GM19025 (cell line): ENCODE measurements at regions not wholly inside any gene's neighbourhood (a gene's known extent, or its start where the extent isn't known, plus 50 kb on each side); places are given as distances from the start of the nearest gene placed in this dataset.

Experiments used
- ATAC-seq: cut with Tn5 transposase; IDR thresholded peaks from one replicate; pipeline ENCODE4 v1.9.1; 2021; ENCODE audit warnings: mild to moderate bottlenecking, low read depth, moderate library complexity; ENCODE audit not compliant: unreplicated experiment

- no peak for ATAC-seq
Observed at GRCh38 chr10:113453351-113453750, 99.5 kb upstream of the HABP2 start.

GRCh38 chr10:113454341-113455061, 98.4 kb upstream of the HABP2 start:
- no peak for ATAC-seq

- ATAC-seq: no peak
Observed at GRCh38 chr10:113455947-113456346, 96.9 kb upstream of the HABP2 start.

- ATAC-seq: no peak
Observed at GRCh38 chr10:113456741-113457140, 96.1 kb upstream of the HABP2 start.

- ATAC-seq: no peak
Observed at GRCh38 chr10:113457408-113457807, 95.4 kb upstream of the HABP2 start.

GRCh38 chr10:113458451-113458850, 94.4 kb upstream of the HABP2 start:
- ATAC-seq: no peak

- ATAC-seq: no peak
Observed at GRCh38 chr10:113458944-113459343, 93.9 kb upstream of the HABP2 start.

- ATAC-seq: no peak
Observed at GRCh38 chr10:113459626-113460280, 93.1 kb upstream of the HABP2 start.

GRCh38 chr10:113463083-113463482, 89.8 kb upstream of the HABP2 start:
- no peak for ATAC-seq

- ATAC-seq: no peak
Observed at GRCh38 chr10:113463777-113464176, 89.1 kb upstream of the HABP2 start.

- no peak for ATAC-seq
Observed at GRCh38 chr10:113469796-113470195, 83.1 kb upstream of the HABP2 start.

- ATAC-seq: no peak
Observed at GRCh38 chr10:113470372-113471240, 82.2 kb upstream of the HABP2 start.

GRCh38 chr10:113471241-113471996, 81.4 kb upstream of the HABP2 start:
- ATAC-seq: no peak

- no peak for ATAC-seq
Observed at GRCh38 chr10:113473011-113473410, 79.8 kb upstream of the HABP2 start.

- no peak for ATAC-seq
Observed at GRCh38 chr10:113473851-113474250, 79.0 kb upstream of the HABP2 start.

- no peak for ATAC-seq
Observed at GRCh38 chr10:113474752-113475151, 78.1 kb upstream of the HABP2 start.

- ATAC-seq: no peak
Observed at GRCh38 chr10:113475381-113475807, 77.5 kb upstream of the HABP2 start.

- ATAC-seq: no peak
Observed at GRCh38 chr10:113476191-113476590, 76.7 kb upstream of the HABP2 start.

GRCh38 chr10:113476673-113477072, 76.2 kb upstream of the HABP2 start:
- no peak for ATAC-seq

- no peak for ATAC-seq
Observed at GRCh38 chr10:113477451-113477850, 75.4 kb upstream of the HABP2 start.
